ENCODE measurements at regions not wholly inside any gene's neighbourhood (a gene's known extent, or its start where the extent isn't known, plus 50 kb on each side); places are given as distances from the start of the nearest gene placed in this dataset.

DNA sequence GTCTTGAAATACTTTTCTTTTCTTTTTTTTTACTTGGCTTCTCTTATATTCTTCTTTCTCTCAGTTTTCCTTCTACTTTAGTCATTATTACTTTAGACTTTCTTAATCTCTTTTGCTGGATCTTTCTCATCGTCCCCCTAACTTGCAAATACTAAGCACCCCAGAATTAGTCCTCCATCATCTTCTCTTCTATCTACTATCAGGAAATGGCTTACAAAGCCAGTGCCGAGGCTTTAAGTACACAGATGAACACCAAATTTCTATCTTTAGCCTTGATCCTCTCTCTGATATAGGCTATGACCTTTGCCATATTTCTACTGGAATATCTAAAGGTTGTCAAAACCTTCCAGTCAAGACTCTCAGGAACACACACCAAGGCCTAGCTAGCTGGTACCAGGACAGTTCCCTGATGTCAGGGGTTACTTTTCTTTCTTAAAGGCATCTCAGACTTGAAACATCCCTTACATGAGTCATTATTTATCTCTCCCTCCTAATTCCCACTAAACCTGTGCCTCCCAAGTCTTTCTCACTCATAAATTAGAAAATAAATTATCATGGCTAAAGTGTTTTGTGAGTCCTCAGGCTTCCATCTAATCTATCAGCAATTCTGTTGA is 278.6 kb upstream of the TCF21 start:
- H2AFZ ChIP-seq (replicated peaks) = no peak overlapping the region
- Mint-ChIP-seq H3K36me3 (no peaks in the 10 kb centered on the region), H3K9me3 (no peaks in the 10 kb centered on the region), H3K27ac (no peak overlapping the region), H3K4me1 (peaks cover 4% of the 10 kb centered on the region), H3K27me3 (ENCODE audit: insufficient read depth, low read depth) (no peaks in the 10 kb centered on the region), H3K4me3 (no peak overlapping the region)
- H4K20me1 ChIP-seq (ENCODE audit: low read depth) = no peaks in the 10 kb centered on the region
- no peaks in the 10 kb centered on the region for H3K79me2 ChIP-seq (ENCODE audit: low read depth)
- DNase-seq (ENCODE audit: low spot score) = no peak
- H3K4me1 ChIP-seq = peaks cover 5% of the 10 kb centered on the region
- no peaks in the 10 kb centered on the region for H3K9me3 ChIP-seq (ENCODE audit: low read depth)
- H3K27ac ChIP-seq = no peak overlapping the region
- H3K27me3 ChIP-seq = no peaks in the 10 kb centered on the region
- H3K4me2 ChIP-seq = no peak overlapping the region
- TF ChIP-seq EZH2phosphoT487 (IDR thresholded peaks at IDR 0.05) (no peak), EZH2 (IDR thresholded peaks at IDR 0.05) (no peak)
- TF ChIP-seq, protein P1, sequence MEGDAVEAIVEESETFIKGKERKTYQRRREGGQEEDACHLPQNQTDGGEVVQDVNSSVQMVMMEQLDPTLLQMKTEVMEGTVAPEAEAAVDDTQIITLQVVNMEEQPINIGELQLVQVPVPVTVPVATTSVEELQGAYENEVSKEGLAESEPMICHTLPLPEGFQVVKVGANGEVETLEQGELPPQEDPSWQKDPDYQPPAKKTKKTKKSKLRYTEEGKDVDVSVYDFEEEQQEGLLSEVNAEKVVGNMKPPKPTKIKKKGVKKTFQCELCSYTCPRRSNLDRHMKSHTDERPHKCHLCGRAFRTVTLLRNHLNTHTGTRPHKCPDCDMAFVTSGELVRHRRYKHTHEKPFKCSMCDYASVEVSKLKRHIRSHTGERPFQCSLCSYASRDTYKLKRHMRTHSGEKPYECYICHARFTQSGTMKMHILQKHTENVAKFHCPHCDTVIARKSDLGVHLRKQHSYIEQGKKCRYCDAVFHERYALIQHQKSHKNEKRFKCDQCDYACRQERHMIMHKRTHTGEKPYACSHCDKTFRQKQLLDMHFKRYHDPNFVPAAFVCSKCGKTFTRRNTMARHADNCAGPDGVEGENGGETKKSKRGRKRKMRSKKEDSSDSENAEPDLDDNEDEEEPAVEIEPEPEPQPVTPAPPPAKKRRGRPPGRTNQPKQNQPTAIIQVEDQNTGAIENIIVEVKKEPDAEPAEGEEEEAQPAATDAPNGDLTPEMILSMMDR (IDR thresholded peaks at IDR 0.05) = no peak
- H3F3A ChIP-seq (ENCODE audit: low read depth) = no peaks in the 10 kb centered on the region
- H3K9ac ChIP-seq = no peak overlapping the region
- H3K4me3 ChIP-seq = no peak overlapping the region
- no peaks in the 10 kb centered on the region for H3K36me3 ChIP-seq

DNA sequence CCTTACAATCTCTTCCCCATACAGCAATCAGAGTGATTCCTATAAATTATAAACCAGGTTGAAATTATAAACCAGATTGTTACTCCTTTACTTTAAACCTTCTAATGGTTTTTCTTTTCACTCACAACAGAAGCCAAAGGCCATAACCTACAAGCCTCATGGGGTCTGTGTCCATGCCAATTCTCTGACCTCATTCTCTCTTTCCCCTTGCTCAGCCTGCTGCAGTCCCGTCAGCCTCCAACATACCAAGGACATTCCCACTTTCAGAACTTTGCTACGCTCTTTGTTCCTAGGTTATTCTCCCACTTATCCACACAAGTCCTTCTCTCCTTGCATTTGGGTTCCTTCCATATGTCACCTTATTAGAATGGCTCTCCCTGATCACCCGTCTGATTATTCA is 277.9 kb upstream of the TCF21 start:
- no peak overlapping the region for H2AFZ ChIP-seq (replicated peaks)
- H3K27ac ChIP-seq = no peak overlapping the region
- H3K27ac Mint-ChIP-seq = no peak overlapping the region
- no peaks in the 10 kb centered on the region for H3K27me3 Mint-ChIP-seq (ENCODE audit: insufficient read depth, low read depth)
- no peak overlapping the region for H3K4me3 ChIP-seq
- no peaks in the 10 kb centered on the region for H3K79me2 ChIP-seq (ENCODE audit: low read depth)
- H3K4me1 Mint-ChIP-seq = peaks cover 5% of the 10 kb centered on the region
- H3K4me1 ChIP-seq = peaks cover 11% of the 10 kb centered on the region
- no peaks in the 10 kb centered on the region for H3K36me3 Mint-ChIP-seq
- H3K4me2 ChIP-seq = no peak overlapping the region
- peaks cover 2% of the 10 kb centered on the region for H3K9me3 Mint-ChIP-seq
- H3K4me3 Mint-ChIP-seq = no peak overlapping the region
- TF ChIP-seq EZH2phosphoT487 (IDR thresholded peaks at IDR 0.05) (no peak), EZH2 (IDR thresholded peaks at IDR 0.05) (no peak)
- TF ChIP-seq, protein P1 (IDR thresholded peaks at IDR 0.05) = no peak
- H3K27me3 ChIP-seq = no peaks in the 10 kb centered on the region
- H4K20me1 ChIP-seq (ENCODE audit: low read depth) = no peaks in the 10 kb centered on the region
- no peaks in the 10 kb centered on the region for H3K9me3 ChIP-seq (ENCODE audit: low read depth)
- no peaks in the 10 kb centered on the region for H3K36me3 ChIP-seq
- H3F3A ChIP-seq (ENCODE audit: low read depth) = no peaks in the 10 kb centered on the region
- no peak overlapping the region for H3K9ac ChIP-seq
- no peak for DNase-seq (ENCODE audit: low spot score)

DNA sequence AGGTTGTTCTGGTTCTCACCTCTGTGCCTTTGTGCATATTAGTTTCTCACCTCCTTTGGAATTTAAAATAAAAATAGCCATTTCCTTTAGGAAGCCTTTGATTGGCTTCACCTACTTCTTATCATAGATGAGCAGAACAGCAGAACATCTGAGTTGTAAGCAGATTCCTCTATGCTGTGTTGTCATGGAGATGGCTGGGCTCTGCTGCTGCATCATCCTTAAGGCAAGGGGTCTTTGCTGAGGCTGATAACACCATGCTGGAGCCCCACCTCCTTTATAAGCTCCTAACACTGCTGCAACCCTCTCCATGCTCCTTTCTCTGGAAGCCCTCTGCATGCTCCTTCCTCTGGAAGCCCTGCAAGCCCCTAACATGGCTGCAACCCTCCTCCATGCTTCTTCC is 276.5 kb upstream of the TCF21 start:
- Histone ChIP-seq H3K27ac (no peak overlapping the region), H3K27me3 (no peaks in the 10 kb centered on the region), H3K79me2 (ENCODE audit: low read depth) (no peaks in the 10 kb centered on the region), H3F3A (ENCODE audit: low read depth) (no peaks in the 10 kb centered on the region), H3K9me3 (ENCODE audit: low read depth) (no peaks in the 10 kb centered on the region), H3K4me2 (no peak overlapping the region), H3K4me1 (peaks cover 11% of the 10 kb centered on the region), H3K4me3 (no peak overlapping the region), H2AFZ (replicated peaks) (peak overlapping the region; percentile 87), H3K9ac (no peak overlapping the region), H3K36me3 (no peaks in the 10 kb centered on the region), H4K20me1 (ENCODE audit: low read depth) (no peaks in the 10 kb centered on the region)
- Mint-ChIP-seq H3K27ac (no peak overlapping the region), H3K4me1 (peaks cover 5% of the 10 kb centered on the region), H3K9me3 (peaks cover 6% of the 10 kb centered on the region), H3K4me3 (no peak overlapping the region), H3K27me3 (ENCODE audit: insufficient read depth, low read depth) (no peaks in the 10 kb centered on the region), H3K36me3 (no peaks in the 10 kb centered on the region)
- DNase-seq (ENCODE audit: low spot score) = no peak
- TF ChIP-seq, protein P1 (IDR thresholded peaks at IDR 0.05) = no peak
- TF ChIP-seq EZH2 (IDR thresholded peaks at IDR 0.05) = no peak
- TF ChIP-seq EZH2phosphoT487 (IDR thresholded peaks at IDR 0.05) = no peak

Data from neural progenitor cell (in vitro differentiated cells).